Spleen (tissue), 7 donors: ENCODE measurements at regions not wholly inside any gene's neighbourhood (a gene's known extent, or its start where the extent isn't known, plus 50 kb on each side); places are given as distances from the start of the nearest gene placed in this dataset.

ENCODE experiments used
- CTCF ChIP-seq, 11 experiments: fragments of 200-600 bp in 7 of 11; fragments of 450-650 bp in 4 of 11; sonication (generic) in 4 of 11; IDR thresholded peaks in 8 of 11; conservative IDR thresholded peaks in 3 of 11; 1 replicate in 7 of 11; 2 replicates in 4 of 11; pipeline versions ENCODE4 v1.4.0 to v1.8.0; 2016 to 2021; ENCODE audit warnings: antibody characterized with exemption in 11 of 11, inconsistent platforms in 4 of 11, mild to moderate bottlenecking in 1 of 11
- POLR2A ChIP-seq, 3 donors: fragments of 450-650 bp; IDR thresholded peaks; one replicate each; pipeline ENCODE4 v1.5.1; 2017; ENCODE audit warnings: antibody characterized with exemption in 3 of 3, mild to moderate bottlenecking in 1 of 3
- donor health status: DM: no; HTN: no; CAD: no; lungs with moderate emphysema.
- donor health status: DM: no; HTN: no; CAD: no.
- donor health status: DM: no; HTN: no; CAD: no.

GRCh38 chr13:47457626-47458025 is 543.4 kb downstream of the SUCLA2 start:
- TF ChIP-seq CTCF (IDR thresholded peaks at IDR 0.05 in 8 of 11, conservative IDR thresholded peaks at IDR 0.05 in 3 of 11) (no peak), POLR2A (IDR thresholded peaks at IDR 0.05) (no peak)
